Spleen (tissue), 11 donors: ENCODE measurements at regions not wholly inside any gene's neighbourhood (a gene's known extent, or its start where the extent isn't known, plus 50 kb on each side); places are given as distances from the start of the nearest gene placed in this dataset.
"Not testable (repeated sequence)": the region's sequence is repeated elsewhere in the genome, so short reads cannot be mapped to it uniquely, and the experiment has no call there.

Source experiments
- DNase-seq: peaks from one replicate; pipeline ENCODE4 v3.0.0-alpha.2; 2020
- H3K27ac ChIP-seq, 8 donors: fragments of 200-600 bp; sonication (generic) in 7 of 8; 1 replicate in 4 of 8; 2 replicates in 4 of 8; pipeline versions ENCODE4 v1.5.0 to v1.8.0; 2016 to 2021; ENCODE audit warnings: inconsistent platforms in 4 of 8, mild to moderate bottlenecking in 4 of 8, moderate library complexity in 1 of 8
- H3K27me3 ChIP-seq, 7 donors: fragments of 200-600 bp; sonication (generic) in 6 of 7; replicated peaks in 1 of 7; 1 replicate in 4 of 7; 2 replicates in 3 of 7; pipeline versions ENCODE4 v1.5.0 to v1.8.0; 2016 to 2021; ENCODE audit warnings: inconsistent platforms in 3 of 7, mild to moderate bottlenecking in 1 of 7
- H3K36me3 ChIP-seq, 6 donors: fragments of 200-600 bp; sonication (generic) in 5 of 6; 1 replicate in 4 of 6; 2 replicates in 2 of 6; pipeline versions ENCODE4 v1.5.0 to v1.8.0; 2016 to 2021; ENCODE audit warnings: inconsistent platforms in 2 of 6
- H3K4me1 ChIP-seq, 6 donors: fragments of 200-600 bp; sonication (generic) in 5 of 6; 1 replicate in 3 of 6; 2 replicates in 3 of 6; pipeline versions ENCODE4 v1.5.0 to v1.8.0; 2016 to 2021; ENCODE audit warnings: inconsistent platforms in 3 of 6
- H3K4me3 ChIP-seq, 8 donors: fragments of 200-600 bp; sonication (generic) in 7 of 8; 1 replicate in 4 of 8; 2 replicates in 4 of 8; pipeline versions ENCODE4 v1.5.0 to v1.8.0; 2016 to 2021; ENCODE audit warnings: inconsistent platforms in 4 of 8, mild to moderate bottlenecking in 4 of 8, moderate library complexity in 2 of 8
- H3K9me3 ChIP-seq, 8 donors: fragments of 200-600 bp; sonication (generic) in 7 of 8; 1 replicate in 4 of 8; 2 replicates in 4 of 8; pipeline versions ENCODE4 v1.5.0 to v1.8.0; 2016 to 2021; ENCODE audit warnings: inconsistent platforms in 4 of 8
- POLR2A ChIP-seq, 3 donors: fragments of 450-650 bp; IDR thresholded peaks; one replicate each; pipeline ENCODE4 v1.5.1; 2017; ENCODE audit warnings: antibody characterized with exemption in 3 of 3, mild to moderate bottlenecking in 1 of 3
- POLR2AphosphoS5 ChIP-seq, 3 donors: sonication (generic); formaldehyde crosslinking; IDR thresholded peaks; one replicate each; pipeline ENCODE4 v1.5.1; 2017; ENCODE audit warnings: antibody characterized with exemption in 3 of 3
- WGBS, 5 donors: extraction: QIAGEN DNeasy Blood & Tissue Kit in 3 of 5; methylation state at CpG; one replicate each; pipeline versions ENCODE4 v1.1.5 to v1.1.7; 2013 to 2018; 5-methylcytosine and 5-hydroxymethylcytosine counted together
- intact Hi-C: fragments of 100-400 bp; cut with DNase I; formaldehyde crosslinking; loops from one replicate; pipeline ENCODE4 v1.15.0; 2023; ENCODE audit warnings: low total_unique reads
- TF ChIP-seq, protein P1 (sequence below), 11 experiments: fragments of 200-600 bp in 7 of 11; fragments of 450-650 bp in 4 of 11; sonication (generic) in 4 of 11; IDR thresholded peaks in 8 of 11; conservative IDR thresholded peaks in 3 of 11; 1 replicate in 7 of 11; 2 replicates in 4 of 11; pipeline versions ENCODE4 v1.4.0 to v1.8.0; 2016 to 2021; ENCODE audit warnings: antibody characterized with exemption in 11 of 11, inconsistent platforms in 4 of 11, mild to moderate bottlenecking in 1 of 11
- donor health status: healthy with polysubstance abuse.
- donor health status: DM: no; HTN: no; CAD: no; lungs with moderate emphysema.
- donor health status: DM: no; HTN: no; CAD: no.
- donor health status: Bipolar disorder and iron deficiency.
- donor health status: healthy.
- donor health status: DM: no; HTN: no; CAD: no.
- donor health status: DM: yes; HTN: yes; CAD: no.

DNA sequence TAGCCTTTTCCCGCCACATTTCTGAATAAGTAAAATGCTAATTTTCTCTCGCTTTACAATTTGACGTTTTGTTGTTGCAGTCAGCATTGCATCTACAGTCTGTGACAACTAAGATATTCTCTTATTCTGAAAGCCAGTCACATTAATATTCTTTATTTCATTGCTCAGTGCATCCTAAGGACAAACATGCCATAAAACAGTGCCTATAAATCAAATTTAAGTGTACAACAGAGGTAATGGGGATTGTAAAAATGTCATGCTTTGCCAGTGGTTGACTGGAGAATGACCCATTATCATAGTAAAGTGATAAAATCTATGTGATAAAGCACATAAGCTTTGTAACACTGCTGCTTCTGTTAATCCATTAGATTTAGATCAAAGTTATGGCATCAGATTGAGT lies 1850.0 kb upstream of the ACO1 start:
- Histone ChIP-seq H3K36me3 (no peaks in the 10 kb centered on the region), H3K4me3 (no peak overlapping the region), H3K4me1 (no peaks in the 10 kb centered on the region), H3K9me3 (peaks cover 0 to 31% (median 20%) of the 10 kb centered on the region in 8 donors), H3K27me3 (no peaks in the 10 kb centered on the region), H3K27ac (no peak overlapping the region)
- intact Hi-C loops, result no loop called here
- 90 to 97% (median 95%) methylated on average over 3 of the region's 3 CpGs for WGBS, 5 donors
- no peak for DNase-seq
- TF ChIP-seq, protein P1, sequence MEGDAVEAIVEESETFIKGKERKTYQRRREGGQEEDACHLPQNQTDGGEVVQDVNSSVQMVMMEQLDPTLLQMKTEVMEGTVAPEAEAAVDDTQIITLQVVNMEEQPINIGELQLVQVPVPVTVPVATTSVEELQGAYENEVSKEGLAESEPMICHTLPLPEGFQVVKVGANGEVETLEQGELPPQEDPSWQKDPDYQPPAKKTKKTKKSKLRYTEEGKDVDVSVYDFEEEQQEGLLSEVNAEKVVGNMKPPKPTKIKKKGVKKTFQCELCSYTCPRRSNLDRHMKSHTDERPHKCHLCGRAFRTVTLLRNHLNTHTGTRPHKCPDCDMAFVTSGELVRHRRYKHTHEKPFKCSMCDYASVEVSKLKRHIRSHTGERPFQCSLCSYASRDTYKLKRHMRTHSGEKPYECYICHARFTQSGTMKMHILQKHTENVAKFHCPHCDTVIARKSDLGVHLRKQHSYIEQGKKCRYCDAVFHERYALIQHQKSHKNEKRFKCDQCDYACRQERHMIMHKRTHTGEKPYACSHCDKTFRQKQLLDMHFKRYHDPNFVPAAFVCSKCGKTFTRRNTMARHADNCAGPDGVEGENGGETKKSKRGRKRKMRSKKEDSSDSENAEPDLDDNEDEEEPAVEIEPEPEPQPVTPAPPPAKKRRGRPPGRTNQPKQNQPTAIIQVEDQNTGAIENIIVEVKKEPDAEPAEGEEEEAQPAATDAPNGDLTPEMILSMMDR (IDR thresholded peaks at IDR 0.05 in 8 of 11, conservative IDR thresholded peaks at IDR 0.05 in 3 of 11), result no peak
- TF ChIP-seq POLR2AphosphoS5 (IDR thresholded peaks at IDR 0.05) (no peak), POLR2A (IDR thresholded peaks at IDR 0.05) (no peak)

GRCh38 chr9:30534896-30535295 lies 1849.5 kb upstream of the ACO1 start:
- intact Hi-C loops, result no loop called here
- Histone ChIP-seq H3K27ac (no peak overlapping the region), H3K27me3 (no peaks in the 10 kb centered on the region), H3K4me1 (no peaks in the 10 kb centered on the region), H3K36me3 (no peaks in the 10 kb centered on the region), H3K9me3 (peaks cover 0 to 31% (median 20%) of the 10 kb centered on the region in 8 donors), H3K4me3 (no peak overlapping the region)
- no peak for DNase-seq
- TF ChIP-seq POLR2A (IDR thresholded peaks at IDR 0.05) (no peak), POLR2AphosphoS5 (IDR thresholded peaks at IDR 0.05) (no peak)
- TF ChIP-seq, protein P1 (IDR thresholded peaks at IDR 0.05 in 8 of 11, conservative IDR thresholded peaks at IDR 0.05 in 3 of 11), result no peak
- 72 to 85% (median 74%) methylated on average over 2 of the region's 2 CpGs for WGBS, 5 donors

DNA sequence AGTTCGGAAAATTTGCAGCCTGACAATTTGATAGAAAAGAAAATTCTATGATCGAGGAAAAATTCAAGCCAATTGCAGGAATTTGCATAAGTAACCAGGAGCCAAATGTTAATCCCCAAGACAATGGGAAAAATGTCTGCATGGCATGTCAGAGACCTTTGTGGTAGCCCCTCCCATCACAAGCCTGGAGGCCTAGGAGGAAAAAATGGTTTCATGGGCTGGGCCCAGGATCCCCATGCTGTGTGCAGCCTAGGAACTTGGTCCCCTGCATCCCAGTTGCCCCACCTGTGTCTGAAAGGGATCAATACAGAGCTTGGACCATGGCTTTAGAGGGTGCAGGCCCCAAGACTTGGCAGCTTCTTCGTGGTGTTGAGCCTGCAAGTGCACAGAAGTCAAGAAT lies 1847.9 kb upstream of the ACO1 start:
- WGBS, 5 donors, result 33 to 56% (median 46%) methylated on average over 3 of the region's 3 CpGs
- no peaks in the 10 kb centered on the region for H3K36me3 ChIP-seq
- H3K4me3 ChIP-seq, result no peak overlapping the region
- no peaks in the 10 kb centered on the region for H3K27me3 ChIP-seq
- no peaks in the 10 kb centered on the region for H3K4me1 ChIP-seq
- no peak for TF ChIP-seq POLR2A (IDR thresholded peaks at IDR 0.05)
- no peak for TF ChIP-seq POLR2AphosphoS5 (IDR thresholded peaks at IDR 0.05)
- TF ChIP-seq, protein P1 (IDR thresholded peaks at IDR 0.05 in 8 of 11, conservative IDR thresholded peaks at IDR 0.05 in 3 of 11), result no peak
- peak; percentile 11 for DNase-seq
- no peak overlapping the region for H3K27ac ChIP-seq
- intact Hi-C loops, result no loop called here
- H3K9me3 ChIP-seq, result peaks cover 0 to 23% (median 12%) of the 10 kb centered on the region in 8 donors

GRCh38 chr9:30539696-30540095 lies 1844.7 kb upstream of the ACO1 start:
- 72 to 97% (median 81%) methylated on average over 5 to 15 of the region's 15 CpGs; no CpG with 5 or more reads in 2 of the 5 donors for WGBS, 5 donors
- peaks cover 0 to 23% (median 12%) of the 10 kb centered on the region in 8 donors for H3K9me3 ChIP-seq
- H3K27me3 ChIP-seq, H3K27ac ChIP-seq, intact Hi-C loops, H3K36me3 ChIP-seq, H3K4me3 ChIP-seq, DNase-seq, H3K4me1 ChIP-seq: not testable (repeated sequence)
